ENCODE measurements at regions not wholly inside any gene's neighbourhood (a gene's known extent, or its start where the extent isn't known, plus 50 kb on each side); places are given as distances from the start of the nearest gene placed in this dataset.

GRCh38 chr2:106041150-106041549, 153.0 kb downstream of the UXS1 start:
- ATAC-seq (no peak), DNase-seq (no peak)
- Histone ChIP-seq H3K4me3 (no peak overlapping the region), H3K4me1 (ENCODE audit: low read depth) (no peaks in the 10 kb centered on the region), H3K9me3 (no peaks in the 10 kb centered on the region), H3K36me3 (ENCODE audit: low read depth) (no peaks in the 10 kb centered on the region)
- intact Hi-C loops (cut with DNase I, micrococcal nuclease) = no loop called here
- TF ChIP-seq CTCF (IDR thresholded peaks at IDR 0.05) = no peak

- Histone ChIP-seq H3K36me3 (ENCODE audit: low read depth) (no peaks in the 10 kb centered on the region), H3K4me1 (ENCODE audit: low read depth) (no peaks in the 10 kb centered on the region), H3K9me3 (no peaks in the 10 kb centered on the region), H3K4me3 (no peak overlapping the region)
- ATAC-seq (no peak), DNase-seq (no peak)
- intact Hi-C loops (cut with DNase I, micrococcal nuclease) = no loop called here
- no peak for TF ChIP-seq CTCF (IDR thresholded peaks at IDR 0.05)
Measured at GRCh38 chr2:106039634-106040315, 154.3 kb downstream of the UXS1 start.

- no peak for DNase-seq
Measured at GRCh38 chr2:106038601-106039375, 155.3 kb downstream of the UXS1 start.

GRCh38 chr2:106037932-106038331, 156.2 kb downstream of the UXS1 start:
- Histone ChIP-seq H3K36me3 (ENCODE audit: low read depth) (no peaks in the 10 kb centered on the region), H3K9me3 (no peaks in the 10 kb centered on the region), H3K4me3 (no peak overlapping the region), H3K4me1 (ENCODE audit: low read depth) (no peaks in the 10 kb centered on the region)
- intact Hi-C loops (cut with DNase I, micrococcal nuclease) = no loop called here
- no peak for DNase-seq
- ATAC-seq = no peak
- no peak for TF ChIP-seq CTCF (IDR thresholded peaks at IDR 0.05)

More at GRCh38 chr2:106038601-106039375, 155.3 kb downstream of the UXS1 start:
- no peak overlapping the region for H3K4me3 ChIP-seq
- intact Hi-C loops (cut with DNase I, micrococcal nuclease) = no loop called here
- no peak for ATAC-seq
- H3K4me1 ChIP-seq (ENCODE audit: low read depth) = no peaks in the 10 kb centered on the region
- no peak for TF ChIP-seq CTCF (IDR thresholded peaks at IDR 0.05)
- no peaks in the 10 kb centered on the region for H3K9me3 ChIP-seq
- no peaks in the 10 kb centered on the region for H3K36me3 ChIP-seq (ENCODE audit: low read depth)

GRCh38 chr2:106037262-106037661, 156.8 kb downstream of the UXS1 start:
- ATAC-seq (no peak), DNase-seq (no peak)
- no peaks in the 10 kb centered on the region for H3K9me3 ChIP-seq
- no peaks in the 10 kb centered on the region for H3K4me1 ChIP-seq (ENCODE audit: low read depth)
- intact Hi-C loops (cut with DNase I, micrococcal nuclease) = no loop called here
- no peak overlapping the region for H3K4me3 ChIP-seq
- H3K36me3 ChIP-seq (ENCODE audit: low read depth) = no peaks in the 10 kb centered on the region
- TF ChIP-seq CTCF (IDR thresholded peaks at IDR 0.05) = no peak
